MM.1S (cell line): ENCODE measurements at regions not wholly inside any gene's neighbourhood (a gene's known extent, or its start where the extent isn't known, plus 50 kb on each side); places are given as distances from the start of the nearest gene placed in this dataset.

Experiments used
- DNase-seq: peaks from one replicate; pipeline ENCODE4 v3.0.0-alpha.2; 2015
- H2AFZ ChIP-seq: fragments of 300-600 bp; sonication (generic); 2 replicates; pipeline ENCODE4 v1.6.0; 2016; ENCODE audit warnings: antibody characterized with exemption, low read length
- H3F3A ChIP-seq: fragments of 300-600 bp; sonication (generic); 2 replicates; pipeline ENCODE4 v1.6.1; 2016; ENCODE audit warnings: mild to moderate bottlenecking, antibody characterized with exemption, low read length, moderate library complexity, mixed read lengths; ENCODE audit not compliant: insufficient read depth
- H3K27ac ChIP-seq: fragments of 300-600 bp; sonication (generic); 2 replicates; pipeline ENCODE4 v1.5.1; 2016; ENCODE audit warnings: mild to moderate bottlenecking, low read length
- H3K27me3 ChIP-seq: fragments of 300-600 bp; sonication (generic); replicated peaks from 2 replicates; pipeline ENCODE4 v1.6.0; 2016; ENCODE audit warnings: low read length; ENCODE audit not compliant: insufficient read depth
- H3K36me3 ChIP-seq: fragments of 300-600 bp; sonication (generic); replicated peaks from 2 replicates; pipeline ENCODE4 v1.6.1; 2016; ENCODE audit warnings: mild to moderate bottlenecking, low read length, mixed read lengths; ENCODE audit not compliant: insufficient read depth
- H3K4me1 ChIP-seq: fragments of 300-600 bp; sonication (generic); 2 replicates; pipeline ENCODE4 v1.6.1; 2016; ENCODE audit warnings: low read length, mixed read lengths
- H3K4me2 ChIP-seq: fragments of 300-600 bp; sonication (generic); 2 replicates; pipeline ENCODE4 v1.6.0; 2016; ENCODE audit warnings: low read depth, low read length
- H3K4me3 ChIP-seq: fragments of 300-600 bp; sonication (generic); 2 replicates; pipeline ENCODE4 v1.5.1; 2016; ENCODE audit warnings: low read length, mixed read lengths
- H3K79me2 ChIP-seq: fragments of 300-600 bp; sonication (generic); 2 replicates; pipeline ENCODE4 v1.6.1; 2016; ENCODE audit warnings: mixed run types, low read length, mixed read lengths
- H3K9ac ChIP-seq: fragments of 300-600 bp; sonication (generic); 2 replicates; pipeline ENCODE4 v1.6.1; 2016; ENCODE audit warnings: low read length, mixed read lengths
- H3K9me2 ChIP-seq: fragments of 300-600 bp; sonication (generic); replicated peaks from 2 replicates; pipeline ENCODE4 v1.6.1; 2016; ENCODE audit warnings: mild to moderate bottlenecking, low read length, mixed read lengths; ENCODE audit not compliant: insufficient read depth
- H3K9me3 ChIP-seq: fragments of 300-600 bp; sonication (generic); replicated peaks from 2 replicates; pipeline ENCODE4 v1.6.1; 2016; ENCODE audit warnings: mild to moderate bottlenecking, low read length, mixed read lengths; ENCODE audit not compliant: insufficient read depth
- H4K20me1 ChIP-seq: fragments of 300-600 bp; sonication (generic); 2 replicates; pipeline ENCODE4 v1.6.1; 2016; ENCODE audit warnings: mild to moderate bottlenecking, low read length, moderate library complexity, mixed read lengths; ENCODE audit not compliant: insufficient read depth
- CTCF ChIP-seq: fragments of 300-600 bp; sonication (generic); IDR thresholded peaks from 2 replicates; pipeline ENCODE4 v1.5.1; 2016; ENCODE audit warnings: antibody characterized with exemption, low read length, mixed read lengths
- EZH2 ChIP-seq: fragments of 300-600 bp; sonication (generic); optimal IDR thresholded peaks from 2 replicates; pipeline ENCODE3; 2017; ENCODE audit warnings: low read depth, mild to moderate bottlenecking, antibody characterized with exemption, low read length, mixed read lengths
- EZH2phosphoT487 ChIP-seq: fragments of 300-600 bp; sonication (generic); IDR thresholded peaks from 2 replicates; pipeline ENCODE4 v1.6.1; 2018; ENCODE audit warnings: antibody characterized with exemption, low read length

GRCh38 chr10:61329854-61330253 lies 123.3 kb downstream of the TMEM26 start:
- no peaks in the 10 kb centered on the region for H3K27me3 ChIP-seq
- no peaks in the 10 kb centered on the region for H3F3A ChIP-seq
- no peaks in the 10 kb centered on the region for H3K9me2 ChIP-seq
- H3K4me2 ChIP-seq: no peak overlapping the region
- H3K4me3 ChIP-seq: no peak overlapping the region
- H2AFZ ChIP-seq: no peak overlapping the region
- no peaks in the 10 kb centered on the region for H3K4me1 ChIP-seq
- H3K9me3 ChIP-seq: no peaks in the 10 kb centered on the region
- no peaks in the 10 kb centered on the region for H4K20me1 ChIP-seq
- no peak for TF ChIP-seq EZH2phosphoT487
- no peak for TF ChIP-seq EZH2
- TF ChIP-seq CTCF: no peak
- H3K9ac ChIP-seq: no peak overlapping the region
- no peaks in the 10 kb centered on the region for H3K79me2 ChIP-seq
- no peak for DNase-seq
- H3K27ac ChIP-seq: no peak overlapping the region
- no peaks in the 10 kb centered on the region for H3K36me3 ChIP-seq

DNA sequence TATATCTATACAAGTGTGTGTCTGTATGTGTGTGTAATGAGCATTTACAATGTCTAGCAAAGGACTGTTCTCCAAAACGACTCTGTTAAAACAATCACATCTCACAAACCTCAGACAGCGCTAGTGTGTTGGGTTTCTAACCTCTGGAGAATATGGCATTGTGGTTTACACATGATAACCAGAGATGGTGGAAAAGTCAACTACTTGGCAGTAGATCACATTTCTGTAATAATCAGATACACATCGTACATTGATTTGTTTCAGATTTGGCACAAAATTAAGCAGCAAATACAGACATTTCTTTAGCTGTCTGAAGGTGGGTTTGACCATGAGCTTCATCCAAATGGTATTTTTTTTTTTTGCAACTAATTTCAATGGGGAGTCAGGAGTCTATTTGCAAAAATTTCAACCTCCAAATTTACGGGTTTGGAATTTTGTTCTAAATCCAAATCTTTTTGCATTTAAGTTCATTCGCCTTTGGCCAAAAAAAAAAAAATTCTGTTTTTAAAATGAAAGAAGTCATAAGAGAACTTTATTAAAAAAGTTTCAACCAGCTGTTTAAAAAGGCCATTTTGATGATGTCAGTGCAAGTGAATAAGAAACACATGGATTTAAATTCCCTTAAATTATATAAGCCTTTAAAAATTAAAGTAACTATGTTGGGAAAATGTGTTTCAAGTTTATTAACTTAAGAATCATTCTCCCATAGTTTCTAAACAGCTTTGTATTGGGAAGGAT lies 127.8 kb downstream of the TMEM26 start:
- Histone ChIP-seq H3K36me3 (no peaks in the 10 kb centered on the region), H4K20me1 (no peaks in the 10 kb centered on the region), H3K27ac (no peak overlapping the region), H3F3A (no peaks in the 10 kb centered on the region), H3K9me3 (no peaks in the 10 kb centered on the region), H2AFZ (no peak overlapping the region), H3K4me2 (no peak overlapping the region), H3K4me1 (no peaks in the 10 kb centered on the region), H3K79me2 (no peaks in the 10 kb centered on the region), H3K9me2 (no peaks in the 10 kb centered on the region), H3K27me3 (no peaks in the 10 kb centered on the region), H3K4me3 (no peak overlapping the region), H3K9ac (no peak overlapping the region)
- no peak for DNase-seq
- TF ChIP-seq CTCF (no peak), EZH2 (no peak), EZH2phosphoT487 (no peak)

GRCh38 chr10:61323726-61324125 lies 129.5 kb downstream of the TMEM26 start:
- no peaks in the 10 kb centered on the region for H3F3A ChIP-seq
- H3K4me3 ChIP-seq: no peak overlapping the region
- H3K9me3 ChIP-seq: no peaks in the 10 kb centered on the region
- no peak overlapping the region for H2AFZ ChIP-seq
- no peaks in the 10 kb centered on the region for H3K36me3 ChIP-seq
- H3K27ac ChIP-seq: no peak overlapping the region
- no peaks in the 10 kb centered on the region for H3K4me1 ChIP-seq
- H3K9ac ChIP-seq: no peak overlapping the region
- H3K4me2 ChIP-seq: no peak overlapping the region
- TF ChIP-seq CTCF (no peak), EZH2phosphoT487 (no peak), EZH2 (no peak)
- H3K79me2 ChIP-seq: no peaks in the 10 kb centered on the region
- no peak for DNase-seq
- H4K20me1 ChIP-seq: no peaks in the 10 kb centered on the region
- no peaks in the 10 kb centered on the region for H3K27me3 ChIP-seq
- H3K9me2 ChIP-seq: no peaks in the 10 kb centered on the region
